Pons (tissue), 1 donor: ENCODE measurements at regions not wholly inside any gene's neighbourhood (a gene's known extent, or its start where the extent isn't known, plus 50 kb on each side); places are given as distances from the start of the nearest gene placed in this dataset.

ENCODE experiments used
- DNase-seq: peaks from one replicate; pipeline ENCODE4 v3.0.0-alpha.2; 2016; ENCODE audit warnings: low spot score

GRCh38 chr20:46811224-46812084 lies 83.2 kb upstream of the EYA2 start:
- DNase-seq = no peak

- DNase-seq = no peak
Measured at GRCh38 chr20:46814366-46815232, 80.0 kb upstream of the EYA2 start.

GRCh38 chr20:46816097-46816496 lies 78.5 kb upstream of the EYA2 start:
- no peak for DNase-seq

- no peak for DNase-seq
Measured at GRCh38 chr20:46816886-46817638, 77.6 kb upstream of the EYA2 start.

- no peak for DNase-seq
Measured at GRCh38 chr20:46820682-46821081, 74.0 kb upstream of the EYA2 start.

- no peak for DNase-seq
Measured at GRCh38 chr20:46823271-46823751, 71.3 kb upstream of the EYA2 start.

GRCh38 chr20:46823753-46824152 lies 70.9 kb upstream of the EYA2 start:
- no peak for DNase-seq

- DNase-seq = no peak
Measured at GRCh38 chr20:46826343-46826984, 68.2 kb upstream of the EYA2 start.

GRCh38 chr20:46827718-46828458 lies 66.8 kb upstream of the EYA2 start:
- no peak for DNase-seq

- DNase-seq = no peak
Measured at GRCh38 chr20:46828471-46828870, 66.2 kb upstream of the EYA2 start.

GRCh38 chr20:46830886-46831632 lies 63.6 kb upstream of the EYA2 start:
- DNase-seq = no peak

- no peak for DNase-seq
Measured at GRCh38 chr20:46831633-46832011, 63.0 kb upstream of the EYA2 start.

GRCh38 chr20:46832555-46832954 lies 62.1 kb upstream of the EYA2 start:
- no peak for DNase-seq

- DNase-seq = no peak
Measured at GRCh38 chr20:46833360-46833759, 61.3 kb upstream of the EYA2 start.

- DNase-seq = no peak
Measured at GRCh38 chr20:46835418-46835817, 59.2 kb upstream of the EYA2 start.

GRCh38 chr20:46837083-46837482 lies 57.6 kb upstream of the EYA2 start:
- no peak for DNase-seq

GRCh38 chr20:46838011-46838410 lies 56.6 kb upstream of the EYA2 start:
- no peak for DNase-seq

- no peak for DNase-seq
Measured at GRCh38 chr20:46840054-46840729, 54.5 kb upstream of the EYA2 start.
